HG02943 (cell line): ENCODE measurements at regions not wholly inside any gene's neighbourhood (a gene's known extent, or its start where the extent isn't known, plus 50 kb on each side); places are given as distances from the start of the nearest gene placed in this dataset.

Experiments
- ATAC-seq: cut with Tn5 transposase; IDR thresholded peaks from one replicate; pipeline ENCODE4 v1.9.1; 2021; ENCODE audit warnings: mild to moderate bottlenecking, low read depth, moderate library complexity; ENCODE audit not compliant: unreplicated experiment

- no peak for ATAC-seq
Observed at GRCh38 chr5:12825163-12825562, 920.9 kb upstream of the CTNND2 start.

GRCh38 chr5:12805165-12805698 is 901.0 kb upstream of the CTNND2 start:
- ATAC-seq, result no peak

DNA sequence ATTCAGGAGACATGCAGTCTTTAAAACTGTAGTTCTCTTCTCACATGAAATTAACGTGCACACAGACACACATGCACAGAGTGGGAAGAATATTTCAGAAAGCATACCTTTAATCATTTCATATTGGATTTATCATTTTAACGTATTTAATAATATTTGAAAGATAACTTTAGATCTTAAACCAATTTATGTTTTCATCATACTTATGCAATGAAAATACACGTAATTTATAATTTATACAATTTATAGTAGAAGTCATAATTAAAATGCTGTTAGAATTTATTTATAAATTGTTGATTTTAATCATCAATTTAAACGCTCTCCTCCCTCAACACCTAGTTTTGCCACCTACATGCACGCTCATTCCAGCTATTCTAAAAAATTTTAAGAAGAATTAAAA is 894.9 kb upstream of the CTNND2 start:
- ATAC-seq, result no peak

GRCh38 chr5:12795333-12795663 is 891.1 kb upstream of the CTNND2 start:
- no peak for ATAC-seq

DNA sequence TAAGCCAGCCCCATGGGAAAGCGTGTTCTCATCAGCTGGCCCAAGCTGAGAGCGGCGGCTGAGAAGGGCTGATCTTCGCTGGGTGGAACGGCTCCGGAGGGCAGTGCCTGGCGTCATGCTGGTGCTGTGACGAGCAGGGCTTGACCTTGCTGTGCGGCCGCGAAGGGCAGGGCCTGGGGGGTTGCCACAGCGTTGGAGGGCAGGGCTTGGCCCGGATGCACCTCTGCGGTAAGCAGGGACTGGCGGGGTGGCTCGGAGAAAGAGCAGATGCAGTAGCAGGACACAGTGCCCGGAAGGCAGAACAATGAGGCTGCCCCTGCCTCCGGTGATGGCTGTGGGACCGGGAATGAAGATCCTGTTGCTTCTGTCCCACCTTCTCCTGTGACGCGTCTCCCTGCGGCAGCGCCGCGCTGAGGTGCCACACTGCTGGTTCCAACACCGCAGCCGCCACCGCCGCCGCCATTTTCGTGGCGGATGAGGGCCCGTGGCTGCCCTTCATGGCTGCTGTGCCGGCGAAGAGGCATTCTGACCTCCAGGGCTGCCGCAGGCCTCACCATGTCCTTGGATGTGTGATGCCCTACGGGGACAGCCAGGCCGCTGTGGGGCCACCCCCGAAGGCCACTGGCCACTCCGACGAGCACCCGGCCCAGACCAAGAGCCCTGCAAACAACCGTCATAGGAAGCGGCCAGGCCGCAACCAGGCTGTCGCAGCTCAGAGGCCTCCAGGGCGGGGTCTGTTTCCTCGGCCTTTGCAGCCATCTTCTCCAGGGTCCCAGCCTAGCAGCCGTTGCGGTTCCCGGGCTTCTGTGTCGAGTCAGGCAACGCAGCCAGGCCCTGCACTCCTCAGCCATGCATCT is 890.5 kb upstream of the CTNND2 start:
- ATAC-seq, result no peak

- ATAC-seq, result no peak
Observed at GRCh38 chr5:12793373-12793772, 889.1 kb upstream of the CTNND2 start.

DNA sequence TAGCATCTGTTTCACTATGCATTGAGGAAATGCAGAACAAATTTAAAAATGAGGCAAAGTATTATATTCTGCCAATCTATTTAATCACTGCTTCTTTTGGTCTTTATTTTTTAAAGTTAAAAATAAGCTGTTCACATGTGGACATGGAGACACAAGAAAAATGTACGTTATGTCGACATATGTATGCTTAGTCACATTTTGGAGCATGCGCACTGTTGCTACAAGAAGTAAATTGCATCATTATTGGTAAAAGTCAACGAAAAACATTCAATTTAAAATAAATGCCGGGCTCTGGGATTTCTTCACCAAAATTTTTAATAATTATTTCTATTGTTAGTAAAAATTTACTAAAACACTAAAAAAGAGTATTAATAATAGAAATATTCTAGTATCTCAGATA is 876.3 kb upstream of the CTNND2 start:
- no peak for ATAC-seq

GRCh38 chr5:12777342-12777741 is 873.1 kb upstream of the CTNND2 start:
- ATAC-seq, result no peak

DNA sequence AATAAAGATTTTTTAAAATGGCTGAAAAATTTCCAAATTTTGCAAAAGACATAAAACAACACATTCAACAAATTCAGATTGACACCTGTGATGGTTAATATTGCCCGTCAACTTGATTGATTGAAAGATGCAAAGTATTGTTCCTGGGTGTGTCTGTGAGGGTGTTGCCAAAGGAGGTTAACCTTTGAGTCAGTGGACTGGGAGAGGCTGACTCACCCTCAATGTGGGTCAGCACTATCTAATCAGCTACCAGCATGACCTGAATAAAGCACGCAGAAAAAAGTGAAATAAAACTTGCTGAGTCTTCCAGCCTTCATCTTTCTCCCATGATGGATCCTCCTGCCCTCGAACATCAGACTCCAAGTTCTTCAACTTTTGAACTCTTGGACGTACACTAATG is 868.0 kb upstream of the CTNND2 start:
- ATAC-seq, result no peak

GRCh38 chr5:12759377-12759776 is 855.1 kb upstream of the CTNND2 start:
- ATAC-seq, result no peak

DNA sequence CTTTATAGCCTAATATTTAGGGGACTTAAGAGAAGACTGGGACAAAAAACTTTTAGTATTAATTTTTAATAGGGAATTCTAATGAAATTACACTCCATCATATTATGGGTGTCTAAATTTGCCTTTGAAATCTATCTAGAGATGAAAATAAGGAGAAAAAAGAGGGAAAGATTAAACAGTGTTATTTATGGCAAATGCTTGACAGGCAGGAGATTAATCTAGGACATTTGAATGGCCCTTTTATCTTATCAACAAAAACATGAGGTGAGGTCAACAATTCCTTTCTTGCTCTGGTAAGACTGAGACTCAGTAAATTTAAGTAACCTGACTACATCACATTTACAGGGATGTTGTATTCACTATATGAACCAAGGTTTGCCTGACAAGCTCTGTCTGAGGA is 852.8 kb upstream of the CTNND2 start:
- ATAC-seq, result no peak

DNA sequence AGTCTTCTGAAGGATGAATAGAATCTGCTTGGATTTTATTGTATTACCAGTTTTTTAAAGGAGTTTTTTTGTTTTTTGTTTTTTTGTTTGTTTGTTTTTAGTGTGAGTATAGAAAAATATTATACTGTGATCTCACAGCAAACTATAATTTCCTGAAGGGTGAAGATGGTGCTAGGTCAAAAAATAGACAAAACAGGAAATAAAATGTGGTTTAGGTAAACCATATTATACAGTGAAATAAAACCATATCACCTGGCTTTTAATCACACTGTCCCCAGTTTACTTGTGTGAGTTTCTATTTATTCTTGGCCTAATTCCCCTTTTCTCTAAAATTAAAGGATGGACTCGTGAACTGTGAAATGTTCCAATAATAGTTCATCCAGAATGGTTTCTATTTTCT is 841.3 kb upstream of the CTNND2 start:
- ATAC-seq, result no peak

DNA sequence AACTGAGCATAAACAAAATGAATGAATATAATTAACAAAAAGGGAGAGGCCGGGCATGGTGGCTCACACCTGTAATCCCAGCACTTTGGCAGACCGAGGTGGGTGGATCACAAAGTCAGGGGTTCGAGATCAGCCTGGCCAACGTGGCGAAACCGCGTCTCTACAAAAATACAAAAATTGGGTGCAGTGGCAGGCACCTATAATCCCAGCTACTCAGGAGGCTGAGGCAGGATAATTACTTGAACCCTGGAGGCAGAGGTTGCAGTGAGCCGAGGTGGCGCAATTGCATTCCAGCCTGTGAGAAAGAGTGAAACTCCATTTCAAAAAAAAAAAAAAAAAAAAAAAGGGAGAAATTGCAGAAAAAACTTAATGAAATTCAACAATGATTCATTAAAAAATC is 839.3 kb upstream of the CTNND2 start:
- ATAC-seq, result no peak

GRCh38 chr5:12730354-12730753 is 826.1 kb upstream of the CTNND2 start:
- no peak for ATAC-seq

DNA sequence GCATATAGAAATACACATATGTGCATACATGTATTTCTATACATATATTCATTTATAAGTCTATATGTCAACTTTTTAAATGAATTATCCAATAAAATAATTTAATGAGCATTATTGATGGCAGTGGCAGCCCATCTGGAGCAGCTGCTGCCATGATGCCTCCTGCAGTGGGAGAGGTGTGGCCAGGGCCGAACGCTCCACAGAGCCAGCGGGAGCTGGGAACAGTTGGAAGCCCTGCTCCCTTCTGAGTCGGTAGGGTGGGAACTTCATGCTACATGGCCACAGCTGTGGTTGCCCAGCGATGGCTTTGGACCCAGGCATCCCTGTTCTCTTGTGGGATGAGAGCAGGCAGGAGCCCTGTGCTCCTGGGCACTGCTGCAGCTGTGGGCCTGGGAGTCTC is 812.4 kb upstream of the CTNND2 start:
- no peak for ATAC-seq

- ATAC-seq, result no peak
Observed at GRCh38 chr5:12707560-12707959, 803.3 kb upstream of the CTNND2 start.

DNA sequence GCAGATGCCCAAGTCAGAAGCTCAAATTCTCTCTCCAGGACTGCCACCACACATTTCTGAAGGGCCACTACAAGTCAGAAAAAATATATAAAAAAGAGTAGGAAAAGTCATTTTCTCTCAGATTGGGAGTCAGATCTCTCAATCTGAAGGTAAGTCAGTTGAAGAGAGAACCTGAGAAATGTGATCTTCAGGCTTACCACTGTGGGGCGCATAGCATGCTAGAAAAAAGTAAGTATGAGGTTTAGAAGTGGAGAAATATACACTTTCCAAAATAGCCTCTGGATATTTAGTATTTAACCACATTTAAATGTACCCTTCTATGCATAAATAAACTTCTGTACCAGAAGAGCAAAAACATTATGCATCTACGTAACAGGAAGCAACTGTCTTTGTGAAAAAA is 800.7 kb upstream of the CTNND2 start:
- no peak for ATAC-seq

- no peak for ATAC-seq
Observed at GRCh38 chr5:12703254-12703653, 799.0 kb upstream of the CTNND2 start.

- ATAC-seq, result no peak
Observed at GRCh38 chr5:12695651-12696050, 791.4 kb upstream of the CTNND2 start.

GRCh38 chr5:12691330-12691729 is 787.1 kb upstream of the CTNND2 start:
- ATAC-seq, result no peak

DNA sequence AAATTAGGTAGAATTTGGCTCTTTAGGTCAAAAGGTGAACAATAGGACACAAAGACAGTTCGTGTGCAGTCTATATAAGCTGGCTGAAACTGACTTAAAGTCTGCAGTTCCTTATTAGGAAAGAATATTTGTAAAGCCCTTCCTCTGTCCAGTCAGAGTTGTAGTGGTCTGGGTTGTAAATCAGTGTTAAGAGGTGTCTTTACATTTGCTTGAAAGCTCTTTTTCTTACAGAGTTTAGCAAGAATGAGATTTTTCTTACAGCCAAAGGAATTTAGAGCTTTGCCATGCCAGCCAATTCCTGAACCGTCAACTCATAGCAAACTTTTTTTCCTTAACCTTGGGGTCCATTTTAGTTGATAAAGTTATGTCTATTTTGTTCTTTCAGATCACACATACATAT is 786.1 kb upstream of the CTNND2 start:
- ATAC-seq, result no peak

DNA sequence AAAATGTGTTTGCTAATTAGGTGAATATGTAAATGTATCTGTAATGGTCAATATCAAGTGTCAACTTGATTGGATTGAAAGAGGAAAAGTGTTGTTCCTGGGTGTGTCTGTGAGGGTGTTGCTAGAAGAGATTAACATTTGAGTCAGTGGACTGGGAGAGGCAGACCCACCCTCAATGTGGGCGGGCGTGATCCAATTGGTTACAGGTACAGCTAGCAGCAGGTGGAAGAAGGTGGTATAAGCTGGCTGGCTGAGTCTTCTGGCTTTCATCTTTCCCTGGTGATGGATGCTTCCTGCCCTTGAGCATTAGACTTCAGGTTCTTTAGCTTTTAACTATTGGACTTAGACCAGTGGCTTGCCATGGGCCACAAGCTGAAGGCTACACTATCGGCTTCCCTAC is 779.0 kb upstream of the CTNND2 start:
- ATAC-seq, result no peak

DNA sequence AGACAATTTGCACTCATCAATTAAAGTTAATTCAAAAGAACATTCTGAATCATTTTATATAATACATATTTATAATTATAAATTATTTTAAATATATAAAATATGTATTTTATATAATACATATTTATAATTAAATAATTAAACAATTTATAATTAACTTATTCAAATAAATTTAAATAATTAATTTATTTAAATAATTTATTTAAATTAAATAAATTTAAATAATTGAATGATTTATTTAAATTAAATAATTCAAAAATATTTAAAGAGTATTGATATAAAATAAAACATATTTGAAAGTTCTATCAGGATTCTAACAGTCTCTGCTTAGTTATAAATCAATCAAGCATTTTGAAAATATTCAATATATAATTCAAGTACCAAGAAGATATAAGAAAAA is 775.5 kb upstream of the CTNND2 start:
- no peak for ATAC-seq
